Bronchial epithelial cell (primary cell): ENCODE measurements at regions not wholly inside any gene's neighbourhood (a gene's known extent, or its start where the extent isn't known, plus 50 kb on each side); places are given as distances from the start of the nearest gene placed in this dataset.

Experiments
- DNase-seq: peaks from one replicate; pipeline ENCODE4 v3.0.0-alpha.2; 2010; ENCODE audit warnings: low read depth
- FAIRE-seq: peaks from 2 replicates; lab custom pipeline; 2011; peaks lifted over from hg19 to GRCh38; lab: Jason Lieb, UNC
- H3K27me3 ChIP-seq: 2 replicates; pipeline ENCODE4 v1.5.1; 2011; ENCODE audit warnings: low read length; ENCODE audit not compliant: control insufficient read depth, insufficient read depth
- H3K36me3 ChIP-seq: 2 replicates; pipeline ENCODE4 v1.5.1; 2011; ENCODE audit warnings: low read length; ENCODE audit not compliant: control insufficient read depth, insufficient read depth
- H3K4me3 ChIP-seq: 2 replicates; pipeline ENCODE4 v1.5.1; 2011; ENCODE audit warnings: mild to moderate bottlenecking, low read depth, low read length, control low read depth
- TF ChIP-seq, protein P1 (sequence below): IDR thresholded peaks from 2 replicates; pipeline ENCODE4 v1.5.1; 2011; ENCODE audit warnings: mild to moderate bottlenecking, moderate library complexity, low read length, control low read depth, inconsistent platforms; ENCODE audit not compliant: insufficient read depth, severe bottlenecking

DNA sequence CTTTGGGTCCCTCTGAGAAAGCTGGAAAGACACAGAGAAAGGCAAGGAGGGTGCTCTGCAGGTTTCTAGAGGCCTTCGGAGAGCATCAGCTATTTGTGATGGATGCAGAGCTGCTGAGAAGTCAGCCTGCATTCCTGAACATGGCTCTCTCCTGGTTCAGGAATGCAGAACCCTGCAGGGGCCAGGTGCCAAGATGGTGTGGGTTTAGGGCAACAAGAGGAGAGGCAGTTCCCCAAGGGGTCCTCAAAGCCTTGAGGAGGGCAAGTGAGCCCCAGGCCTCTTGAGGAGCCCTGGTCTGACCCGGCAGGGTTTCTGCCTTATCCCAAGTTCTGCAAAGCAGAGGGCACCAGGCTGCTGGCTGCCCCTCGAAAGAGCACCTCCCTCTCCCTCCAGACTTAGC lies 93.3 kb downstream of the HS1BP3 start:
- DNase-seq (no peak), FAIRE-seq (no peak)
- Histone ChIP-seq H3K36me3 (no peaks in the 10 kb centered on the region), H3K27me3 (no peaks in the 10 kb centered on the region), H3K4me3 (no peak overlapping the region)
- TF ChIP-seq, protein P1, sequence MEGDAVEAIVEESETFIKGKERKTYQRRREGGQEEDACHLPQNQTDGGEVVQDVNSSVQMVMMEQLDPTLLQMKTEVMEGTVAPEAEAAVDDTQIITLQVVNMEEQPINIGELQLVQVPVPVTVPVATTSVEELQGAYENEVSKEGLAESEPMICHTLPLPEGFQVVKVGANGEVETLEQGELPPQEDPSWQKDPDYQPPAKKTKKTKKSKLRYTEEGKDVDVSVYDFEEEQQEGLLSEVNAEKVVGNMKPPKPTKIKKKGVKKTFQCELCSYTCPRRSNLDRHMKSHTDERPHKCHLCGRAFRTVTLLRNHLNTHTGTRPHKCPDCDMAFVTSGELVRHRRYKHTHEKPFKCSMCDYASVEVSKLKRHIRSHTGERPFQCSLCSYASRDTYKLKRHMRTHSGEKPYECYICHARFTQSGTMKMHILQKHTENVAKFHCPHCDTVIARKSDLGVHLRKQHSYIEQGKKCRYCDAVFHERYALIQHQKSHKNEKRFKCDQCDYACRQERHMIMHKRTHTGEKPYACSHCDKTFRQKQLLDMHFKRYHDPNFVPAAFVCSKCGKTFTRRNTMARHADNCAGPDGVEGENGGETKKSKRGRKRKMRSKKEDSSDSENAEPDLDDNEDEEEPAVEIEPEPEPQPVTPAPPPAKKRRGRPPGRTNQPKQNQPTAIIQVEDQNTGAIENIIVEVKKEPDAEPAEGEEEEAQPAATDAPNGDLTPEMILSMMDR, result no peak

DNA sequence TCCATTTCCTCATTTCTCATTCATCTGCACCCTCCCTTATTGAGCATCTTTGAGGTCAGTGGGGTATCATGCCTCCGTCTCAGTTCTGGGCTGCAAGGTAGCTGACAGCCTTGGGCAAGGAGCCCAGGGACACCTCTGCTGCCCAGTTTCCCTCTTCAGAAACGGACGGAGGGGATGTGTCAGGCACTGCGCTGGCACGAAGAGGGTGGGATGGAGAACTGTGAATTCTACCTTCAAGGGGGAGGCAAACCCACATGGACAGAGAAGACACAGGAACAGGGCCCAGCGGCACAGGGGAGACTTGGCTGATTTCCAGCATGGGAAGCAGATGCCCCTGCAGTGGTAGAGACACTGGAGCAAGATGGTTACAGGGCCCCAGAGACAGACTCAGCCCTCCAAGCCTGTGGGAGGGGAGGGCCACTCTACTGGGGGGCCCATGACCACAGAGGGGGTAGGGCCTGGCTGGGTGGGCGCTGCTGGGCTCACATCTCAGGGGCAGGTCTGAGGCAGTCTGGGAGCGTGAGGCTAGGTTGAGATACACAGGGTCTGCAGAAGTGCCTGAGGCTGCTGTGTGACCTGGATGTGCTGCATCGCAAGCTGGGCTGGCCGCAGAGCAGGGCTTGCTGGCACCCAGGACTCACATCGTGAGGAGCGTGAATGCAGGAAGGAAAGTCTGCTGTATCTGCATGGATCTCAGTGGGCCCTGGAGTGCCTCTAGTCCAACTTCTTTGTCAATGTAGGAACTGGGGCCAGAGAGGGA lies 92.3 kb downstream of the HS1BP3 start:
- TF ChIP-seq, protein P1, result no peak
- Histone ChIP-seq H3K4me3 (no peak overlapping the region), H3K36me3 (no peaks in the 10 kb centered on the region), H3K27me3 (no peaks in the 10 kb centered on the region)
- FAIRE-seq, result no peak
- no peak for DNase-seq

DNA sequence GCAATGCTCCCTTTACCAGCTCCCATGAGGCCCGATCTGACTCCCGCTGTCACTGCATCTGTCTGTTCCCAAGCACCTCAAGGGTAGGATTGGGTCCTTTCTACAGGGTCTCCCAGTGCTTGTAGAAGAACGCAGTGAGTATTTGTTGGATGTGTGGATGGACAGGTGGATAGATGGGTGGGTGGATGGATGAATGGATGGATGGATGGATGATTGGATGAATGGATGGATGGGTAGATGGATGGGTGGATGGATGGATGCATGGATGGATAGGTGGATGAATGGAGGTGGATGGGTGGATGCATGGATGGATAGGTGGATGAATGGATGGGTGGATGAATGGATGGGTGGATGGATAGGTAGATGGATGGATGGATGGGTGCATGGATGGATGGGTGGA lies 91.6 kb downstream of the HS1BP3 start:
- no peaks in the 10 kb centered on the region for H3K36me3 ChIP-seq
- H3K4me3 ChIP-seq, result no peak overlapping the region
- TF ChIP-seq, protein P1, result no peak
- DNase-seq (no peak), FAIRE-seq (no peak)
- H3K27me3 ChIP-seq, result no peaks in the 10 kb centered on the region

DNA sequence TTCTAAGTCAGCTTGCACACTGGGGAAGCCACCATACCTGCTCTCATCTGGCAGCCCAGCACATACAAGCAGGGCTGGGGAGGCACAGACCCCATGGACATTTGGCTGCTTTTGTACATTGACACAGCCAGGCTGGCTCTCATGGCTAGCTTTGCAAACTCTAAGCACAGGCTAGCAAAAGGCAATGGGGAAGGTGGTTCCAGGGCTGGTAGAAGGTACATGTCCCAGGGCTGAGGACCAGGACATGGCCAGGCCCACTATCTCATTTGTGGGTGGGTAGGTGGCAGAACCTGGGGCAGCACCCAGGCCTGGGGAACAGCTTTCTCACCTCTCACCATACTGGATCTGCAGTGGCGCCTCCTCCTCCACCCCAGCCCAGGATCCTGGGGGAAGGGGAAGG lies 90.9 kb downstream of the HS1BP3 start:
- FAIRE-seq (no peak), DNase-seq (no peak)
- Histone ChIP-seq H3K27me3 (no peaks in the 10 kb centered on the region), H3K4me3 (no peak overlapping the region), H3K36me3 (no peaks in the 10 kb centered on the region)
- TF ChIP-seq, protein P1, result no peak

DNA sequence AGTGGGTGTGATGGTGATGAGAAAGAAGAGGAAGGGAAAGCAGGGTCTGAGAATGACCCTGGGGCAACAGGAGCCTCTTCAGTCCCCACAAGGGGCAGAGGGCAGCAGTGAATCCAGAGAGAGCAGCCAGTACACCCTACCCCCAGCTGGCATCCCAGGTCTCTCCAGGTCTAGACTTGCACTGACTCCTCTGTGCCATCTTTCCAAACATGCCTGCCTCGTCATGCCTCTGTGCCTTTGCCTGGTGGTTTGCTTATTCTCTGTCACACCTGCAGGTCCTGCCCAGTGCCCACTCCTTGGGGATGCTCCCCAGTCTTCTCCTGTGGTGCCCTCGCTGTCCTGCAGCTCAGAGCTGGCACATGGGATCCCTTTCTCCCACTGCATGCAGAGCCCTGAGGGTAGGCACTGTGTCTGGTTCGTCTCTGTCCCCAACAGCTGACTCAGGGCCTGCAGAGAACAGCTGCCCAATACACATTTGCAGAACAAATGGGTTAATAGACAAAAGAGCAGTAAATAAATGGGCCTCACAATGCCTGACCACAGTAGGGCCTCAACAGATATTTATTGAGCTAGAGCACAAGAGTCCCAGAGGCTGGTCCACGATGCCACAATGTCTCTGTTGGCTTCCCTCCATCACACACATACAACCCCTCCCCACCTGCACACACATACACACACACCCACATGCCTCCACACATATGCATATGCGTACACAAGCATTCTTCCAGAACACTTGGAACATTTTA lies 89.8 kb downstream of the HS1BP3 start:
- Histone ChIP-seq H3K27me3 (peaks cover 1% of the 10 kb centered on the region), H3K4me3 (no peak overlapping the region), H3K36me3 (no peaks in the 10 kb centered on the region)
- DNase-seq (peak; percentile 82), FAIRE-seq (no peak)
- TF ChIP-seq, protein P1, result no peak
